Large intestine (tissue), 3 donors: ENCODE measurements at regions not wholly inside any gene's neighbourhood (a gene's known extent, or its start where the extent isn't known, plus 50 kb on each side); places are given as distances from the start of the nearest gene placed in this dataset.

Source experiments
- DNase-seq, 2 donors: peaks; one replicate each; pipeline versions ENCODE4 v3.0.0 to v3.0.0-alpha.2; 2013
- H3K27ac ChIP-seq: one replicate; pipeline ENCODE4 v1.5.1; 2013; ENCODE audit warnings: low read length
- H3K27me3 ChIP-seq: 2 replicates; pipeline ENCODE4 v1.6.1; 2013; ENCODE audit warnings: low read length; ENCODE audit not compliant: control insufficient read depth, insufficient read depth
- H3K36me3 ChIP-seq: 2 replicates; pipeline ENCODE4 v1.6.1; 2013; ENCODE audit warnings: low read length; ENCODE audit not compliant: control insufficient read depth, insufficient read depth
- H3K4me1 ChIP-seq: one replicate; pipeline ENCODE4 v1.6.1; 2013; ENCODE audit warnings: low read length; ENCODE audit not compliant: control insufficient read depth, insufficient read depth
- H3K4me3 ChIP-seq: one replicate; pipeline ENCODE4 v1.5.1; 2013; ENCODE audit warnings: low read length
- H3K9me3 ChIP-seq: one replicate; pipeline ENCODE4 v1.6.1; 2013; ENCODE audit warnings: mild to moderate bottlenecking, low read depth, low read length, moderate library complexity; ENCODE audit not compliant: control insufficient read depth
- WGBS: methylation state at CpG from one replicate; pipeline ENCODE4 v1.1.5; 2013; ENCODE audit warnings: low lambda C conversion rate; ENCODE audit not compliant: insufficient coverage; 5-methylcytosine and 5-hydroxymethylcytosine counted together

DNA sequence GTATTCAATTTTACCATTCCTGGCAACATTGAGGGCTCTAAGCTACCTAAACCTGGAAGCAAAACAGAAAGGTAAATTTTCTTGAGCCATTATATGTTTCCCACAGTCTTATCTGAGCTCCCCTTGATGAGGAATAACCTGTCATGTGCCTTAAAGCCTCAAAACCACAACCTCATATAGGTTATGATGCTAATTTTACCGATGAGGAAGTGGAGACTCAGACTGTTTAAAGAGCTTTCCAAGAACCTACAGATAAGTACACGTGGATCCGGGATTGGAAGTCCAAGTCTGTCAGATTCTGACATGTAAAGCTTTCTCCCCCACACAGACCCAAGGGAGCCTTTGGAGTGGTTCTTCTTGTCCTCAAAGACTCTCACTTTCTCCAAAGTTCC is 140.5 kb downstream of the SEMA6D start:
- WGBS, result no CpG with 5 or more reads among the region's 3 CpGs
- Histone ChIP-seq H3K4me3 (no peak overlapping the region), H3K27me3 (no peaks in the 10 kb centered on the region)

DNA sequence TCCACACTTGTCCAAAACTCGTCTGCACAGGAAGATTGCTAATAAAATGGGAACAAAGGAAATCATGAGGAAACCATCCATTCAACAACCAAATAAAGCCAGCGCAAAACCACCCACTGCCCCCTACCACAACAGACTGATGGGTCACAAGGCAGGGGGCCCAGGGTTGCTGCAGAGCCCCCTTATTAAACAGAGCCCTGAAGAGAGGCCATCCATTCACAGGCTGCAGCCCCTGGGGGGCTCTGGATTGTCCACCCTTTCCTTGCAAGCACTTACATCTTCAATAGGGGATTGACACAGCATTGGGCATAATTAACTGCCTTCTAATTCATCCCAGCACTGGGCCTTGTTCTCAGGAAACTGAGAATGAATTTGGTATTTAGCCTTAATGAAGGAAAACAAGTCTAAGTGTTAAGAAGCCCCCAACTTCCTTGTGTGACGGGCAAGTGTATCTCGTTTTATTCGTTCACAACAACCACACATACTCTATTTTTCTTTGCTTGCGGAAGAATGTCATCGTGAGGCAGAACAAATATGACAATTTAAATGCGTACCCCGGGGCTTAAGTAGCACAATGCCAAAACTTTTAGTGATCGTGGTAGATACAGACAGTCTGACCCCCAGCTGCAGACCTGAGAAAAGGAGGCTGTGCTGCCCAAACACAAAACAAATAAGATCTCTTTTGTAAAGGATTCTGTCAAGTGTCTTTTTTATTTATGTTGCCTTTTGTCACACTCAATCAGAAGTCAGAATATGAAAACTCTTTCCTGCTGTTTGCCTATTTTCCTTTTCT is 144.0 kb downstream of the SEMA6D start:
- Histone ChIP-seq H3K27ac (no peak overlapping the region), H3K27me3 (peaks cover 2% of the 10 kb centered on the region), H3K36me3 (no peaks in the 10 kb centered on the region), H3K4me3 (no peak overlapping the region), H3K4me1 (no peaks in the 10 kb centered on the region), H3K9me3 (no peaks in the 10 kb centered on the region)
- no peak for DNase-seq
- WGBS, result 64% methylated on average over 4 of the region's 10 CpGs

More for the DNA sequence above, 140.5 kb downstream of the SEMA6D start:
- H3K36me3 ChIP-seq, result no peaks in the 10 kb centered on the region
- no peaks in the 10 kb centered on the region for H3K9me3 ChIP-seq
- no peaks in the 10 kb centered on the region for H3K4me1 ChIP-seq
- no peak overlapping the region for H3K27ac ChIP-seq
- DNase-seq, result no peak

DNA sequence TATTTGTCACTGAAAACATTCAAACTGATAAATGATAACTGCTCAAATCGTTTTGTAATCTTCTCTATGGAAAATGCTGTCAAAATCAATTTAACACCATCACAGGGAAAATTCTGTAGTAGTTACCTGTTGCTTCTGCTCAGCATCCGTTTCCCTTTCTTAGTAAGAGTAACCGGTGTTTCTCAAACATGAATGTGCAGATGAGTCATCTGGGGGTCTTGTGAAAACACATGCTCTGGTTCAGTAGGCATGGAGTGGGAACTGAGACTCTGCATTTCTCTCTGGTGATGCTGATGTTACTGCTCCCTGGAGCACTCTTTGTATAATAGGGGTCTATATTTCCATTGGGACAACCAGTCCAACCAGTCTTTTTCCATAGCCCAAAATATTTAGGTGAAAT is 145.1 kb downstream of the SEMA6D start:
- Histone ChIP-seq H3K36me3 (no peaks in the 10 kb centered on the region), H3K4me1 (no peaks in the 10 kb centered on the region), H3K4me3 (no peak overlapping the region), H3K27me3 (peaks cover 2% of the 10 kb centered on the region), H3K27ac (no peak overlapping the region), H3K9me3 (no peaks in the 10 kb centered on the region)
- no peak for DNase-seq
- 100% methylated on average over 1 of the region's 3 CpGs for WGBS

DNA sequence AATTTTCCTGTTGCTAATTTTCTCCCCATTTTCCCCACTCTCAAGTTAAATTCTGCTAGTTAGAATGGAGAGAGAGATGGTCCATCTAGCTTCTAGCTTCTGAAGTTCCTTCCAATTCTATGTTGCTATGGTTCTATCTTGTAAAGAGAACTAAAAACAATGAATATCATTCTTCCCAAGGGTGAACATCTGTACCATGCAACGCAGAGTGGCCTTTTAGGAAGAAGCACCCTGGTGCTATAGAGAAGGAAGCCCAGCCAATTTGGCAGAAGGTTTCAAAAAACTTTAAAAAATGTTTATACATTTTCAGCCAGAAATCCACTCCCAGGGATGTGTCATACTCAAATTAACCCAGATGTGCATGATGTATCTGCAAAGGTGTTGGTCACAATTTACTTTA is 149.1 kb downstream of the SEMA6D start:
- WGBS, result no CpG with 5 or more reads among the region's 1 CpG
- H3K36me3 ChIP-seq, result no peaks in the 10 kb centered on the region
- H3K9me3 ChIP-seq, result no peaks in the 10 kb centered on the region
- no peak overlapping the region for H3K27ac ChIP-seq
- H3K27me3 ChIP-seq, result peaks cover 2% of the 10 kb centered on the region
- no peaks in the 10 kb centered on the region for H3K4me1 ChIP-seq
- no peak overlapping the region for H3K4me3 ChIP-seq
- DNase-seq, result no peak

DNA sequence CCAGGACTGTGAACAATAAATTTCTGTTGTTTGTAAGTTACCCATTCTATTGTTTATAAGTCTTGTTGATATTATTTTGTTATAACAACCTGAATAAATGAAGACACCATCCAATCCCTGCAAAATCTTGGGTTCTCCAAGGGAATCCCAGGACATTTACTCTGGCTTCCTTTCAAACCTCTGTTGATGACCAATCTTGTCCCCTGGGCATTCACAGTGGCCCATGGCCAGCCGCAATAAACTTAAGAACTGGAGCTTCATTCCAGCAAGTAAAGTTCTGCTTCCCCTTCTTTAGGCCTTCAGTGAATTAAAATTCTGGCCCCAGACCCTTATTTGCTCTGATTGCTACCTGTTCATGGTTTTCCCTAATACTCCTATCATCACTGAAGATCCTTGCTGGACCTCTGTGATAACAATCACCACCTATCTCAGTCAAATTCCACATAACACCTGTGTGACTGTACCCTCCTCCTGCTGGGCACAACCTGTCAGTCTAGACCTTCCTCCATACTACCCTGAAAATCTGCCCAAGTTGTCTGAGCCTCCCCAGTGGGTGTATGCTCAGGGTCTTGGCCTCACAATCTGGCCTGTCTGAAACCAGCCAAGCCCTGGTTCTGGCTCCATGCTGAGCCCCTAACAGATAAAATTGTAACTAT is 153.1 kb downstream of the SEMA6D start:
- no peak for DNase-seq
- H3K4me3 ChIP-seq, result no peak overlapping the region
- no peaks in the 10 kb centered on the region for H3K36me3 ChIP-seq
- H3K4me1 ChIP-seq, result no peaks in the 10 kb centered on the region
- H3K9me3 ChIP-seq, result no peaks in the 10 kb centered on the region
- WGBS, result no CpG with 5 or more reads among the region's 1 CpG
- no peaks in the 10 kb centered on the region for H3K27me3 ChIP-seq
- no peak overlapping the region for H3K27ac ChIP-seq

DNA sequence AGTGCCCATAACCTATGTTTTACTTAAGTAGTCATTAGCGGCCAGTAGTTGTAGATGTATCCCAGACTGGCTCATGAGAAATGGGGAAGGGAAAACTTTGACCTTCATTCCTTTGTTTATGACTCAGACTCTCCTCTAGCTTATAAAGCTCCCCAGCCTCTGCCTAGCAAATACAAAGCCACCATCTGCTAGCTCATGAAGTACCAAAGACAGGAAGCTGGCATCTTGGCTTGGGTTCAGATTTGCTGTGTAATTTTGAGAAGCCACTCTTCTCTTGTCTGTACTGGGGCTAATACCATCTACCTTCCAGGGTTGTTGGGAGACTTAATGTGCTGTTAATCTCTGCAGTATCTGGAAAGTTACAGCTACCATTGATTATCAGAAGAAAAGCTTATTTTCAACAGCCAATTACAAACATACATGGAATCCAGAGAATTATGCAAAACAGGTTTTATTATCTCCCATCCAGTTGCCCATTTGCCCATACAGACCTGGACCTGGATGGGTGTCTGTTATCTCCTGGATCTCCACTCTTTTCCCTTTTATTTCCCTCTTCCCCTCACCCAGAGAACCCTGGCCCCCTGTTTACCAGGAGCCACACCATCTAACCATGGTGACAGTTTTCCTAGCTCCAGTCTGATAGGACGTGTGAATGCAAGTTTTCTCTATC is 153.8 kb downstream of the SEMA6D start:
- Histone ChIP-seq H3K4me1 (no peaks in the 10 kb centered on the region), H3K9me3 (no peaks in the 10 kb centered on the region), H3K27me3 (no peaks in the 10 kb centered on the region), H3K4me3 (no peak overlapping the region), H3K36me3 (no peaks in the 10 kb centered on the region), H3K27ac (no peak overlapping the region)
- no CpG with 5 or more reads among the region's 2 CpGs for WGBS
- peak in 1 of 2 donors; percentile 44 for DNase-seq

DNA sequence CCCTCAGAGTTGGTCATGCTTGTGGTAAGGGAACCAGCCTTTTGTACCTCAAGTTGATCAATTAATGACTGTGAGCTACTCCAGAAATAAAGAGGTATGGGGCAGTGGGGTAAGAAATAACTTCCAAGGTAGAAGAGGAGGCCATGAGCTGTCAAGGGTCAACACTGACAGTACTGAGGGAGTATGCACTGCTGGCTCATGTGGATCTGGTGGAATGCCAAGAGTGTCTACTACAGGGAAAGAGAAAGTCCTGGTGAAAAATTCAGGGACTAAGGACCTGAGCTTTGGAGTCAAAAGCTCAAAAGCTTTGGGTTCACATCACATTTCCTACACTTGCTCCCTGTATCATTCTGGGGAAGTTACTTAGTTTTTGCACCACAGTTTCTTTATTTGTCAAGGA is 154.9 kb downstream of the SEMA6D start:
- no peaks in the 10 kb centered on the region for H3K4me1 ChIP-seq
- H3K27me3 ChIP-seq, result no peaks in the 10 kb centered on the region
- H3K4me3 ChIP-seq, result no peak overlapping the region
- no peaks in the 10 kb centered on the region for H3K9me3 ChIP-seq
- no peak overlapping the region for H3K27ac ChIP-seq
- DNase-seq, result no peak
- H3K36me3 ChIP-seq, result no peaks in the 10 kb centered on the region

DNA sequence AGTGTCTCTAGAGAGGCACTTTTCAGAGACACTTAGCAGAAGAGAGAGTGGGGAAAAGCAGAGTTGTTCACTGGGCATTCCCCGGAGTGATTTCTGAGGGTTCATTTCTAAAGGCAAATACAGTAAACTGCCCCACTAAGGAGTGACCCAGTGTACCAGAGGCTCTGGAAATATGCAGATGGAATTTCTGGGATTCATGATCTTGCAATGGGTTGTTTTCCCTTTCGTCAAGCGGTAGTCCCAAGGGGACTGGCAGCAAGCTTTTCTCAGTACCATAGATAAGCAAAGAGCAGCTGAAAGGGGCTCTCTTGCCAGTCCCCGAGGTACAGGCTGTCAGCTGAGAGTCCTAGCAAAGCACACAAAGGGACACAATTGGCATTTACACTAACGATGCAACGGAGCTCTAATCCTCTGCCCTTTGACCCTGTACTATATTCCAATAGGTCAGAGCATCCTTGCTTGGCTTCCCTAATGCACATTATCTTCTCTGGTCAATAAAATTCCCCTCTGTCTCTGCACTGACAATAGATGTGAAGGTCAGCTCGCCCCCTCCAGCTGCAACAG is 155.6 kb downstream of the SEMA6D start:
- Histone ChIP-seq H3K9me3 (no peaks in the 10 kb centered on the region), H3K4me1 (no peaks in the 10 kb centered on the region), H3K36me3 (no peaks in the 10 kb centered on the region), H3K4me3 (no peak overlapping the region), H3K27me3 (no peaks in the 10 kb centered on the region), H3K27ac (no peak overlapping the region)
- DNase-seq, result no peak
- WGBS, result no CpG with 5 or more reads among the region's 7 CpGs

DNA sequence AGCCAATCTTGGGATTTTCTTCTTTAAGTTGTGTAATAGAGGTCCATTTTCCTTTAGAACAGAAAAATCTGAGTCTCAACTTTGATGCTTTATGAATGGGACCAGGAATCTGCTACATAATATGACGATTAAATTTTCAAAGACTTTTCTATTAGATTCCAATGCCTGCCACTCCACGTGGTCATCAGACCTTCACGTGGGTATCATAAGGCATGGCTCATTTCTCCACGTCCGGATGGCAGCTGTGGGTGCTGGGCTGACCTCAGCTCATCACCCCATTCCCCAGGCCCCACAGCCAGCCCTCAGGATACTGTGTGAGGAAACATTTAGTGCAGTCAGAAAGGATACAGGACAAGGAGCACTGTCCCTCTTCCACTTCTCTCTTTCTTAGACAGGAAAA is 159.7 kb downstream of the SEMA6D start:
- Histone ChIP-seq H3K27ac (no peak overlapping the region), H3K4me1 (no peaks in the 10 kb centered on the region), H3K27me3 (no peaks in the 10 kb centered on the region), H3K4me3 (no peak overlapping the region), H3K9me3 (no peaks in the 10 kb centered on the region), H3K36me3 (no peaks in the 10 kb centered on the region)
- WGBS, result 100% methylated on average over 1 of the region's 5 CpGs
- DNase-seq, result no peak

DNA sequence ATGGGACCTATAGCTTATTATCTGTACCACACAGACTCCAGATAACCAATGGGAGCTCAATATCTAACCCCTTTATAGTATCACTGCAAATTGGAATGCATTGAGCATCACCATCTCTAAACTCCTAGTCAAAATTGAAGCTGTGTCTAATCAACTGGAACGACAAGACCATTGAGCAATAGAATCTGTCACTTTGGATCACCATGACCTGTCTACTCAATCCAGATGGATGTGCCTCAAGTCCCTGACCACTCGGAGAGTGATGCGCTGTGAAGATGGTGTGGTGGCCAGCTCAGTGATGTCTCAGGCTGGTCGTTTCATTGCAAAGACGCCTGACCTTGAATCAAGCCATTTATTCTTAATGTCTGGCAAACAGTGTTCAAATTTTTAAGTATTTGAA is 160.5 kb downstream of the SEMA6D start:
- Histone ChIP-seq H3K4me1 (no peaks in the 10 kb centered on the region), H3K27me3 (no peaks in the 10 kb centered on the region), H3K36me3 (no peaks in the 10 kb centered on the region), H3K27ac (no peak overlapping the region), H3K9me3 (no peaks in the 10 kb centered on the region), H3K4me3 (no peak overlapping the region)
- WGBS, result 67% methylated on average over 1 of the region's 5 CpGs
- DNase-seq, result no peak
